H9 (cell line): ENCODE measurements at regions not wholly inside any gene's neighbourhood (a gene's known extent, or its start where the extent isn't known, plus 50 kb on each side); places are given as distances from the start of the nearest gene placed in this dataset.

Source experiments
- DNase-seq: peaks from one replicate; pipeline ENCODE4 v3.0.0-alpha.2; 2017
- H2AFZ ChIP-seq: one replicate; pipeline ENCODE4 v1.6.1; 2013; ENCODE audit warnings: mild to moderate bottlenecking, low read length, control low read depth, moderate library complexity
- H2AK5ac ChIP-seq: 2 replicates; pipeline ENCODE4 v1.6.1; 2013; ENCODE audit warnings: low read length, control low read depth, mixed read lengths; ENCODE audit not compliant: insufficient read length
- H2BK120ac ChIP-seq: one replicate; pipeline ENCODE4 v1.6.1; 2013; ENCODE audit warnings: low read depth, mild to moderate bottlenecking, low read length, control low read depth, inconsistent platforms; ENCODE audit not compliant: poor library complexity, severe bottlenecking
- H2BK12ac ChIP-seq: 2 replicates; pipeline ENCODE4 v1.6.1; 2013; ENCODE audit warnings: low read length, control low read depth, mixed read lengths, low read depth; ENCODE audit not compliant: insufficient read length
- H2BK15ac ChIP-seq: 2 replicates; pipeline ENCODE4 v1.6.1; 2013; ENCODE audit warnings: low read depth, low read length, control low read depth
- H2BK20ac ChIP-seq: one replicate; pipeline ENCODE4 v1.6.1; 2013; ENCODE audit warnings: low read depth, mild to moderate bottlenecking, low read length, control low read depth, inconsistent platforms; ENCODE audit not compliant: poor library complexity, severe bottlenecking
- H2BK5ac ChIP-seq: 2 replicates; pipeline ENCODE4 v1.6.1; 2013; ENCODE audit warnings: low read length, control low read depth, mixed read lengths; ENCODE audit not compliant: insufficient read length
- H3K14ac ChIP-seq: 2 replicates; pipeline ENCODE4 v1.6.1; 2013; ENCODE audit warnings: low read length, control low read depth; ENCODE audit not compliant: insufficient read depth
- H3K18ac ChIP-seq: 2 replicates; pipeline ENCODE4 v1.6.1; 2013; ENCODE audit warnings: low read depth, mild to moderate bottlenecking, mixed read lengths, low read length, control low read depth; ENCODE audit not compliant: insufficient read length
- H3K23ac ChIP-seq: 2 replicates; pipeline ENCODE4 v1.6.1; 2013; ENCODE audit warnings: low read length, control low read depth, mixed read lengths, low read depth; ENCODE audit not compliant: insufficient read length
- H3K23me2 ChIP-seq: 2 replicates; pipeline ENCODE4 v1.6.1; 2013; ENCODE audit warnings: low read depth, mild to moderate bottlenecking, mixed read lengths, low read length, control low read depth; ENCODE audit not compliant: insufficient read length, poor library complexity, severe bottlenecking
- H3K27ac ChIP-seq: 2 replicates; pipeline ENCODE4 v1.5.1; 2013; ENCODE audit warnings: low read length, control low read depth, mixed read lengths, low read depth; ENCODE audit not compliant: insufficient read length
- H3K27me3 ChIP-seq: 2 replicates; pipeline ENCODE4 v1.6.1; 2013; ENCODE audit warnings: low read length, control low read depth, inconsistent platforms; ENCODE audit not compliant: insufficient read depth
- H3K4ac ChIP-seq: 2 replicates; pipeline ENCODE4 v1.6.1; 2013; ENCODE audit warnings: low read depth, mild to moderate bottlenecking, control low read depth, inconsistent platforms, low read length, moderate library complexity
- H3K4me1 ChIP-seq: 2 replicates; pipeline ENCODE4 v1.6.1; 2013; ENCODE audit warnings: low read length, control low read depth, inconsistent platforms; ENCODE audit not compliant: insufficient read depth
- H3K4me2 ChIP-seq: 2 replicates; pipeline ENCODE4 v1.6.1; 2013; ENCODE audit warnings: low read length, control low read depth, mixed read lengths; ENCODE audit not compliant: insufficient read length, insufficient read depth
- H3K56ac ChIP-seq: 2 replicates; pipeline ENCODE4 v1.6.1; 2013; ENCODE audit warnings: low read depth, mild to moderate bottlenecking, mixed read lengths, low read length, control low read depth; ENCODE audit not compliant: insufficient read length
- H3K79me1 ChIP-seq: 2 replicates; pipeline ENCODE4 v1.6.1; 2013; ENCODE audit warnings: low read depth, mild to moderate bottlenecking, moderate library complexity, low read length, control low read depth, inconsistent platforms; ENCODE audit not compliant: insufficient read depth, poor library complexity, severe bottlenecking
- H3K79me2 ChIP-seq: 2 replicates; pipeline ENCODE4 v1.6.1; 2013; ENCODE audit warnings: low read length, control low read depth, inconsistent platforms; ENCODE audit not compliant: insufficient read depth
- H3K9ac ChIP-seq: 2 replicates; pipeline ENCODE4 v1.6.1; 2013; ENCODE audit warnings: low read length, control low read depth, mixed read lengths; ENCODE audit not compliant: insufficient read length; ENCODE audit errors: extremely low read depth
- H3K9me3 ChIP-seq: one replicate; pipeline ENCODE4 v1.6.1; 2013; ENCODE audit warnings: low read depth, low read length, inconsistent platforms; ENCODE audit not compliant: control insufficient read depth
- H3T11ph ChIP-seq: one replicate; pipeline ENCODE4 v1.6.1; 2013; ENCODE audit warnings: mild to moderate bottlenecking, low read length, control low read depth, inconsistent platforms
- H4K20me1 ChIP-seq: one replicate; pipeline ENCODE4 v1.6.1; 2013; ENCODE audit not compliant: control insufficient read depth, insufficient read length, insufficient read depth
- H4K5ac ChIP-seq: 2 replicates; pipeline ENCODE4 v1.6.1; 2013; ENCODE audit warnings: low read depth, mild to moderate bottlenecking, mixed read lengths, low read length, control low read depth; ENCODE audit not compliant: insufficient read length
- H4K8ac ChIP-seq: replicated peaks from 2 replicates; pipeline ENCODE4 v1.6.1; 2013; ENCODE audit warnings: low read length, control low read depth, mixed read lengths, low read depth; ENCODE audit not compliant: insufficient read length
- H4K91ac ChIP-seq: 2 replicates; pipeline ENCODE4 v1.6.1; 2013; ENCODE audit warnings: low read depth, mild to moderate bottlenecking, moderate library complexity, mixed read lengths, low read length, control low read depth; ENCODE audit not compliant: insufficient read length
- H3K27ac Mint-ChIP-seq, 3 experiments: 2 replicates in 2 of 3; 3 replicates in 1 of 3; pipeline ENCODE4 v1.8.0; 2020 to 2021; ENCODE audit warnings: mixed read lengths in 3 of 3, mild to moderate bottlenecking in 1 of 3, moderate library complexity in 1 of 3
- H3K27me3 Mint-ChIP-seq: 2 replicates; pipeline ENCODE4 v1.8.0; 2021; ENCODE audit warnings: low read depth, mild to moderate bottlenecking, moderate library complexity, mixed read lengths
- H3K36me3 Mint-ChIP-seq, 3 experiments: 2 replicates in 2 of 3; 3 replicates in 1 of 3; pipeline ENCODE4 v1.8.0; 2020 to 2021; ENCODE audit warnings: low read depth in 3 of 3, mixed read lengths in 3 of 3; ENCODE audit not compliant: insufficient read depth in 1 of 3
- H3K4me1 Mint-ChIP-seq, 2 experiments: 2 replicates each; pipeline ENCODE4 v1.8.0; 2020; ENCODE audit warnings: mixed read lengths in 2 of 2
- H3K4me3 Mint-ChIP-seq, 2 experiments: 2 replicates in 1 of 2; 3 replicates in 1 of 2; pipeline ENCODE4 v1.8.0; 2020 to 2021; ENCODE audit warnings: mild to moderate bottlenecking in 2 of 2, mixed read lengths in 2 of 2, moderate library complexity in 1 of 2
- H3K9me3 Mint-ChIP-seq, 2 experiments: 2 replicates in 1 of 2; 3 replicates in 1 of 2; pipeline ENCODE4 v1.8.0; 2020; ENCODE audit warnings: mild to moderate bottlenecking in 2 of 2, mixed read lengths in 2 of 2, moderate library complexity in 1 of 2
- WGBS: extraction: QIAGEN DNeasy Blood & Tissue Kit; methylation state at CpG from one replicate; pipeline ENCODE4 v1.1.7; 2013; ENCODE audit warnings: missing lambda C conversion rate, low lambda C conversion rate, mixed read lengths; ENCODE audit not compliant: insufficient read length; ENCODE audit errors: extremely low coverage; 5-methylcytosine and 5-hydroxymethylcytosine counted together
- TF ChIP-seq, protein P1 (sequence below): fragments of 200-600 bp; sonication (generic); conservative IDR thresholded peaks from 3 replicates; pipeline ENCODE4 v1.8.0; 2021; ENCODE audit warnings: antibody characterized with exemption, mild to moderate bottlenecking

GRCh38 chr3:13261892-13262291, 158.2 kb downstream of the NUP210 start:
- Histone ChIP-seq H2BK120ac (no peak overlapping the region), H4K8ac (no peak overlapping the region), H3K27me3 (no peaks in the 10 kb centered on the region), H4K91ac (no peak overlapping the region), H4K5ac (no peak overlapping the region), H2BK5ac (no peak overlapping the region), H2BK20ac (no peak overlapping the region), H3K9ac (no peak overlapping the region), H2BK15ac (no peak overlapping the region), H3K14ac (no peak overlapping the region), H3K27ac (no peak overlapping the region), H3K79me1 (no peaks in the 10 kb centered on the region), H2AK5ac (no peak overlapping the region), H3K9me3 (no peaks in the 10 kb centered on the region), H3K4me2 (no peak overlapping the region), H4K20me1 (no peaks in the 10 kb centered on the region), H2BK12ac (no peak overlapping the region), H3K56ac (no peak overlapping the region), H3K23ac (no peak overlapping the region), H3K18ac (no peak overlapping the region), H3K23me2 (no peaks in the 10 kb centered on the region), H2AFZ (no peak overlapping the region), H3K4ac (no peak overlapping the region), H3K4me1 (peaks cover 6% of the 10 kb centered on the region; the same call in 1 of the 2 replicates), H3T11ph (no peak overlapping the region), H3K79me2 (no peaks in the 10 kb centered on the region; the same call in 1 of the 2 replicates)
- Mint-ChIP-seq H3K36me3 (peaks cover 0 to 3% (median 0%) of the 10 kb centered on the region in 3 experiments; a peak in 1 of 7 replicates), H3K9me3 (peaks cover 0 to under 1% of the 10 kb centered on the region in 2 experiments; a peak in 3 of 5 replicates), H3K4me1 (peaks cover 9 to 11% of the 10 kb centered on the region in 2 experiments; a peak in 3 of 4 replicates), H3K4me3 (no peak overlapping the region), H3K27ac (no peak overlapping the region; a peak in 1 of 7 replicates), H3K27me3 (no peaks in the 10 kb centered on the region; the same call in 1 of the 2 replicates)
- no CpG with 5 or more reads among the region's 6 CpGs for whole genome bisulfite sequencing
- TF ChIP-seq, protein P1, sequence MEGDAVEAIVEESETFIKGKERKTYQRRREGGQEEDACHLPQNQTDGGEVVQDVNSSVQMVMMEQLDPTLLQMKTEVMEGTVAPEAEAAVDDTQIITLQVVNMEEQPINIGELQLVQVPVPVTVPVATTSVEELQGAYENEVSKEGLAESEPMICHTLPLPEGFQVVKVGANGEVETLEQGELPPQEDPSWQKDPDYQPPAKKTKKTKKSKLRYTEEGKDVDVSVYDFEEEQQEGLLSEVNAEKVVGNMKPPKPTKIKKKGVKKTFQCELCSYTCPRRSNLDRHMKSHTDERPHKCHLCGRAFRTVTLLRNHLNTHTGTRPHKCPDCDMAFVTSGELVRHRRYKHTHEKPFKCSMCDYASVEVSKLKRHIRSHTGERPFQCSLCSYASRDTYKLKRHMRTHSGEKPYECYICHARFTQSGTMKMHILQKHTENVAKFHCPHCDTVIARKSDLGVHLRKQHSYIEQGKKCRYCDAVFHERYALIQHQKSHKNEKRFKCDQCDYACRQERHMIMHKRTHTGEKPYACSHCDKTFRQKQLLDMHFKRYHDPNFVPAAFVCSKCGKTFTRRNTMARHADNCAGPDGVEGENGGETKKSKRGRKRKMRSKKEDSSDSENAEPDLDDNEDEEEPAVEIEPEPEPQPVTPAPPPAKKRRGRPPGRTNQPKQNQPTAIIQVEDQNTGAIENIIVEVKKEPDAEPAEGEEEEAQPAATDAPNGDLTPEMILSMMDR, result no peak
- no peak for DNase-seq
